ENCODE measurements at regions not wholly inside any gene's neighbourhood (a gene's known extent, or its start where the extent isn't known, plus 50 kb on each side); places are given as distances from the start of the nearest gene placed in this dataset.

DNA sequence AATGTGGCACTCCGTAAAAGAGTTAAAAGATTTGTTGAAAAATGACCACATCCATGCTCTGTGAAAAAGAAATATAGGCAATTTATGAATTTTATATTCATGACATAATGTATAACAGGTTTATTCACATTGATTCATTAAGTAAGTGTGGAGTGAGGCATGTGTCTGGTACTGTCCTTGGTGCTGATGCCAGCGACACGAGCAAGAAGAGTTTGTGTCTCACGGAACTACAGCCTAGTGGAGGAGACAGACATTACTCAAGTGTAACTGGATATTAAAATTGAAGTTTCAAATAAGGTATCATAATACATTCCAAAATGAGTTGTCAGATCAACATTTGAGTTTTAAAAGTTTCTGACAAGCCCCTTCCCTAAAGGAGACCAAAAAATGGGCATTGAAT, 122.7 kb upstream of the PRNP start:
- no peaks in the 10 kb centered on the region for H3K36me3 ChIP-seq (ENCODE audit: low read length)
- H3K79me2 ChIP-seq (ENCODE audit: insufficient read depth, low read length) = no peaks in the 10 kb centered on the region
- no peak overlapping the region for H3K9ac ChIP-seq (ENCODE audit: low read length)
- H3F3A ChIP-seq (ENCODE audit: insufficient read depth) = no peaks in the 10 kb centered on the region
- no peak overlapping the region for H2AFZ ChIP-seq (ENCODE audit: low read depth, low read length, severe bottlenecking)
- no peaks in the 10 kb centered on the region for H3K9me3 ChIP-seq (ENCODE audit: insufficient read depth, low read length)
- no peak overlapping the region for H3K4me2 ChIP-seq (ENCODE audit: low read depth, low read length, poor library complexity, severe bottlenecking)
- no peaks in the 10 kb centered on the region for H3K9me2 ChIP-seq (replicated peaks; ENCODE audit: insufficient read depth, low read length)
- 0 out of 2 replicates have a peak, but pooled peaks cover 3% of the 10 kb centered on the region for H3K27me3 ChIP-seq (ENCODE audit: low read length)
- TF ChIP-seq, protein P1, sequence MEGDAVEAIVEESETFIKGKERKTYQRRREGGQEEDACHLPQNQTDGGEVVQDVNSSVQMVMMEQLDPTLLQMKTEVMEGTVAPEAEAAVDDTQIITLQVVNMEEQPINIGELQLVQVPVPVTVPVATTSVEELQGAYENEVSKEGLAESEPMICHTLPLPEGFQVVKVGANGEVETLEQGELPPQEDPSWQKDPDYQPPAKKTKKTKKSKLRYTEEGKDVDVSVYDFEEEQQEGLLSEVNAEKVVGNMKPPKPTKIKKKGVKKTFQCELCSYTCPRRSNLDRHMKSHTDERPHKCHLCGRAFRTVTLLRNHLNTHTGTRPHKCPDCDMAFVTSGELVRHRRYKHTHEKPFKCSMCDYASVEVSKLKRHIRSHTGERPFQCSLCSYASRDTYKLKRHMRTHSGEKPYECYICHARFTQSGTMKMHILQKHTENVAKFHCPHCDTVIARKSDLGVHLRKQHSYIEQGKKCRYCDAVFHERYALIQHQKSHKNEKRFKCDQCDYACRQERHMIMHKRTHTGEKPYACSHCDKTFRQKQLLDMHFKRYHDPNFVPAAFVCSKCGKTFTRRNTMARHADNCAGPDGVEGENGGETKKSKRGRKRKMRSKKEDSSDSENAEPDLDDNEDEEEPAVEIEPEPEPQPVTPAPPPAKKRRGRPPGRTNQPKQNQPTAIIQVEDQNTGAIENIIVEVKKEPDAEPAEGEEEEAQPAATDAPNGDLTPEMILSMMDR (IDR thresholded peaks at IDR 0.05; ENCODE audit: insufficient read depth, low read length, poor library complexity, severe bottlenecking) = no peak
- no peak for TF ChIP-seq EZH2phosphoT487 (conservative IDR thresholded peaks at IDR 0.05; ENCODE audit: low read length)
- no peak overlapping the region for H3K4me3 ChIP-seq (ENCODE audit: insufficient read depth, low read length, poor library complexity, severe bottlenecking)
- no peak overlapping the region for H3K27ac ChIP-seq (ENCODE audit: low read depth, low read length)
- no peaks in the 10 kb centered on the region for H4K20me1 ChIP-seq (ENCODE audit: low read depth, low read length)

DNA sequence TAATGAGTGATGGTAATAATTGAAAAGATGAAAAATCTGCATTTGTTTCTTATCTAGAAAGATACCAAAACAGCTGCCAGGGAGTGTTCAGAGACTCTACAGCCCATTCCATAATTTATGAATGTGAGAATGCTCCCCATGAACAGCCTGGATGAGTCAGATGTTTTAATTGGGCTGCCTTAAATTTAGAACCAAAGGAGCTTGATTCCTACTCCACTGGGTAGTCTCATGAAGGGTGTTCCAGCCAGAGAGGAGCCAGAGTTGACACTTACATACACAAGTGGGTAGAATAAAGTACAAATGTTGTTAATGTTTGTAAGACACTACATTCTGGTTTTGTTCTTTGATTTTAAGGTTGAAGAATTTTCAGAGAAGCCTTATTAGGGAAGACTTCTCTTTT, 123.2 kb upstream of the PRNP start:
- TF ChIP-seq EZH2phosphoT487 (conservative IDR thresholded peaks at IDR 0.05; ENCODE audit: low read length) = no peak
- TF ChIP-seq, protein P1 (IDR thresholded peaks at IDR 0.05; ENCODE audit: insufficient read depth, low read length, poor library complexity, severe bottlenecking) = no peak
- no peaks in the 10 kb centered on the region for H4K20me1 ChIP-seq (ENCODE audit: low read depth, low read length)
- 0 out of 2 replicates have a peak, but pooled peaks cover 3% of the 10 kb centered on the region for H3K27me3 ChIP-seq (ENCODE audit: low read length)
- no peak overlapping the region for H3K4me2 ChIP-seq (ENCODE audit: low read depth, low read length, poor library complexity, severe bottlenecking)
- H2AFZ ChIP-seq (ENCODE audit: low read depth, low read length, severe bottlenecking) = no peak overlapping the region
- no peak overlapping the region for H3K27ac ChIP-seq (ENCODE audit: low read depth, low read length)
- H3K4me3 ChIP-seq (ENCODE audit: insufficient read depth, low read length, poor library complexity, severe bottlenecking) = no peak overlapping the region
- H3K9me2 ChIP-seq (replicated peaks; ENCODE audit: insufficient read depth, low read length) = no peaks in the 10 kb centered on the region
- no peaks in the 10 kb centered on the region for H3K9me3 ChIP-seq (ENCODE audit: insufficient read depth, low read length)
- no peaks in the 10 kb centered on the region for H3F3A ChIP-seq (ENCODE audit: insufficient read depth)
- no peaks in the 10 kb centered on the region for H3K79me2 ChIP-seq (ENCODE audit: insufficient read depth, low read length)
- H3K9ac ChIP-seq (ENCODE audit: low read length) = no peak overlapping the region
- no peaks in the 10 kb centered on the region for H3K36me3 ChIP-seq (ENCODE audit: low read length)

DNA sequence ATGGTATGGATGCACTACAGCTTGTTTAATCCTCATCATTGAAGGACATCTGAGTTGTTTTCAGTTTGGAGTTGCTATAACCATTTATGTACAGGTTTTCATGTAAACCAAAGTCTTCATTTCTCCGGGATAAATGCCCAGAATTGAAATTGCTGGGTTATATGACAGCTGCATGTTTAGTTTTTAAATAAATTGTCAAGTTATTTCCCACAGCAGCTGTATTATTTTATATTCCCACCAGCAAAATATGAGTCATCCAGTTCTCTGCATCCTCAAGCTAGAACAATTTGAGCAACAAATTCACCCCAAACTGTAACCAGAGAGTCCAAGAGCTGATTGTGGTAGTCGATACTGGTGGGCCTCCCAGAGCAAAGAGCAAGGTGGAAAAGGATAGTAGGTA, 125.6 kb upstream of the PRNP start:
- Histone ChIP-seq H3K79me2 (ENCODE audit: insufficient read depth, low read length) (no peaks in the 10 kb centered on the region), H3K9ac (ENCODE audit: low read length) (no peak overlapping the region), H3F3A (ENCODE audit: insufficient read depth) (no peaks in the 10 kb centered on the region), H3K9me3 (ENCODE audit: insufficient read depth, low read length) (no peaks in the 10 kb centered on the region), H3K27me3 (ENCODE audit: low read length) (0 out of 2 replicates have a peak, but pooled peaks cover 3% of the 10 kb centered on the region), H3K9me2 (replicated peaks; ENCODE audit: insufficient read depth, low read length) (no peaks in the 10 kb centered on the region), H2AFZ (ENCODE audit: low read depth, low read length, severe bottlenecking) (no peak overlapping the region), H3K4me3 (ENCODE audit: insufficient read depth, low read length, poor library complexity, severe bottlenecking) (no peak overlapping the region), H3K27ac (ENCODE audit: low read depth, low read length) (no peak overlapping the region), H3K4me2 (ENCODE audit: low read depth, low read length, poor library complexity, severe bottlenecking) (no peak overlapping the region), H3K36me3 (ENCODE audit: low read length) (no peaks in the 10 kb centered on the region), H4K20me1 (ENCODE audit: low read depth, low read length) (no peaks in the 10 kb centered on the region)
- no peak for TF ChIP-seq EZH2phosphoT487 (conservative IDR thresholded peaks at IDR 0.05; ENCODE audit: low read length)
- TF ChIP-seq, protein P1 (IDR thresholded peaks at IDR 0.05; ENCODE audit: insufficient read depth, low read length, poor library complexity, severe bottlenecking) = no peak

Data from SU-DHL-6 (cell line).